SK-N-SH (cell line): ENCODE measurements at regions not wholly inside any gene's neighbourhood (a gene's known extent, or its start where the extent isn't known, plus 50 kb on each side); places are given as distances from the start of the nearest gene placed in this dataset.

Experiments used
- CTCF ChIA-PET: fragments of 300-600, 350-600 bp; formaldehyde crosslinking; extraction: SDS; loops from one replicate; lab custom pipeline; 2021; lab: Yijun Ruan, JAX
- POLR2A ChIA-PET: fragments of 350-600 bp; sonication (Branson Sonifier 250); formaldehyde crosslinking; extraction: SDS; loops from one replicate; lab custom pipeline; 2020; ENCODE audit warnings: antibody characterized with exemption, inconsistent platforms; lab: Yijun Ruan, JAX
- DNase-seq: peaks from one replicate; pipeline ENCODE4 v3.0.0; 2012
- H2AFZ ChIP-seq: fragments of 200-600 bp; sonication (generic); 2 replicates; pipeline ENCODE4 v1.8.1; 2016; ENCODE audit warnings: antibody characterized with exemption, mild to moderate bottlenecking, low read depth
- H3F3A ChIP-seq: fragments of 200-600 bp; sonication (generic); replicated peaks from 2 replicates; pipeline ENCODE3; 2016; ENCODE audit warnings: antibody characterized with exemption, mild to moderate bottlenecking; ENCODE audit not compliant: insufficient read depth
- H3K27ac ChIP-seq, 2 experiments: fragments of 200-500 bp in 1 of 2; fragments of 200-600 bp in 1 of 2; sonication (Bioruptor generic) in 1 of 2; sonication (generic), shearing (Covaris generic) in 1 of 2; 2 replicates each; pipeline versions ENCODE4 v1.5.1 to v1.6.1; 2014 to 2016; ENCODE audit warnings: low read depth in 2 of 2, inconsistent platforms in 1 of 2, low read length in 1 of 2, mild to moderate bottlenecking in 1 of 2, mixed read lengths in 1 of 2
- H3K27me3 ChIP-seq: fragments of 200-600 bp; sonication (generic), shearing (Covaris generic); 2 replicates; pipeline ENCODE4 v1.6.1; 2016; ENCODE audit warnings: mixed run types; ENCODE audit not compliant: insufficient read depth
- H3K36me3 ChIP-seq, 2 experiments: fragments of 200-500 bp in 1 of 2; fragments of 200-600 bp in 1 of 2; sonication (Bioruptor generic) in 1 of 2; sonication (generic) in 1 of 2; replicated peaks in 1 of 2; 2 replicates each; pipeline versions ENCODE3 to v1.5.1; 2014 to 2016; ENCODE audit warnings: low read length in 1 of 2, mild to moderate bottlenecking in 1 of 2; ENCODE audit not compliant: insufficient read depth in 2 of 2, control insufficient read depth in 1 of 2
- H3K4me1 ChIP-seq, 2 experiments: fragments of 200-500 bp in 1 of 2; fragments of 200-600 bp in 1 of 2; sonication (Bioruptor generic) in 1 of 2; sonication (generic), shearing (Covaris generic) in 1 of 2; 2 replicates each; pipeline versions ENCODE4 v1.5.1 to v1.6.1; 2014 to 2016; ENCODE audit warnings: low read depth in 1 of 2, low read length in 1 of 2, mixed run types in 1 of 2; ENCODE audit not compliant: insufficient read depth in 2 of 2, control insufficient read depth in 1 of 2
- H3K4me2 ChIP-seq: fragments of 200-600 bp; sonication (generic), shearing (Covaris generic); 2 replicates; pipeline ENCODE4 v1.6.1; 2017; ENCODE audit warnings: mixed run types
- H3K4me3 ChIP-seq, 2 experiments: fragments of 200-500 bp in 1 of 2; fragments of 200-600 bp in 1 of 2; sonication (Bioruptor generic) in 1 of 2; sonication (generic), shearing (Covaris generic) in 1 of 2; 2 replicates each; pipeline versions ENCODE4 v1.5.1 to v1.8.1; 2014 to 2016; ENCODE audit warnings: low read depth in 2 of 2, inconsistent platforms in 1 of 2, low read length in 1 of 2, mild to moderate bottlenecking in 1 of 2, mixed read lengths in 1 of 2, moderate library complexity in 1 of 2
- H3K79me2 ChIP-seq: fragments of 200-600 bp; sonication (generic); 2 replicates; pipeline ENCODE4 v1.8.1; 2017; ENCODE audit warnings: mild to moderate bottlenecking; ENCODE audit not compliant: insufficient read depth
- H3K9ac ChIP-seq: fragments of 200-600 bp; sonication (generic); 2 replicates; pipeline ENCODE4 v1.6.1; 2017; ENCODE audit warnings: mixed run types
- H3K9me2 ChIP-seq: fragments of 200-600 bp; sonication (generic); 2 replicates; pipeline ENCODE4 v1.6.1; 2017; ENCODE audit warnings: mixed run types
- H3K9me3 ChIP-seq: fragments of 200-600 bp; sonication (generic); 2 replicates; pipeline ENCODE4 v1.6.1; 2017; ENCODE audit warnings: mixed run types, mild to moderate bottlenecking, moderate library complexity
- H4K20me1 ChIP-seq: fragments of 200-600 bp; sonication (generic); 2 replicates; pipeline ENCODE4 v1.6.1; 2017; ENCODE audit warnings: mild to moderate bottlenecking, mixed run types; ENCODE audit not compliant: insufficient read depth
- ELF1 ChIP-seq: IDR thresholded peaks from 2 replicates; pipeline ENCODE4 v1.4.0; 2012
- EP300 ChIP-seq, 2 experiments: IDR thresholded peaks; 2 replicates each; pipeline versions ENCODE4 v1.4.0 to v1.6.1; 2012; ENCODE audit warnings: borderline replicate concordance in 1 of 2, low read depth in 1 of 2, low read length in 1 of 2
- EZH2phosphoT487 ChIP-seq: fragments of 200-600 bp; sonication (generic); IDR thresholded peaks from 2 replicates; pipeline ENCODE4 v1.6.1; 2017; ENCODE audit warnings: low read depth, mixed run types, mild to moderate bottlenecking, antibody characterized with exemption, moderate library complexity, borderline replicate concordance
- FOXJ3 ChIP-seq: sonication (generic); formaldehyde crosslinking; IDR thresholded peaks from 2 replicates; pipeline ENCODE4 v1.5.1; 2020; ENCODE audit warnings: mild to moderate bottlenecking, missing genetic modification reagents
- GABPA ChIP-seq: IDR thresholded peaks from 2 replicates; pipeline ENCODE4 v1.4.0; 2012; ENCODE audit warnings: low read depth, mild to moderate bottlenecking
- JUND ChIP-seq: IDR thresholded peaks from 2 replicates; pipeline ENCODE4 v1.4.0; 2012
- MAX ChIP-seq: IDR thresholded peaks from 2 replicates; pipeline ENCODE4 v1.4.0; 2012; ENCODE audit warnings: low read depth
- MEF2A ChIP-seq: IDR thresholded peaks from 2 replicates; pipeline ENCODE4 v1.4.0; 2012; ENCODE audit warnings: low read depth, borderline replicate concordance
- NFIC ChIP-seq: IDR thresholded peaks from 2 replicates; pipeline ENCODE4 v1.4.0; 2012; ENCODE audit warnings: borderline replicate concordance
- PBX3 ChIP-seq: IDR thresholded peaks from 2 replicates; pipeline ENCODE4; 2012
- RAD21 ChIP-seq: IDR thresholded peaks from 2 replicates; pipeline ENCODE4 v1.6.1; 2012; ENCODE audit warnings: mild to moderate bottlenecking, low read length
- RCOR1 ChIP-seq: fragments of 150-350 bp; IDR thresholded peaks from 2 replicates; pipeline ENCODE4 v1.6.1; 2017; ENCODE audit warnings: antibody characterized with exemption, low read length
- RFX5 ChIP-seq: IDR thresholded peaks from 2 replicates; pipeline ENCODE4 v1.6.1; 2012; ENCODE audit warnings: mild to moderate bottlenecking, improper control_type of control experiment, low read length
- RXRA ChIP-seq: IDR thresholded peaks from 2 replicates; pipeline ENCODE4 v1.4.0; 2012; ENCODE audit warnings: low read depth, mild to moderate bottlenecking, borderline replicate concordance
- SIN3A ChIP-seq: IDR thresholded peaks from 2 replicates; pipeline ENCODE4 v1.6.1; 2012; ENCODE audit warnings: low read depth, mild to moderate bottlenecking, low read length, moderate library complexity, borderline replicate concordance
- TAF1 ChIP-seq: IDR thresholded peaks from 2 replicates; pipeline ENCODE4 v1.6.1; 2012; ENCODE audit warnings: low read depth, mild to moderate bottlenecking, low read length, moderate library complexity, borderline replicate concordance
- TCF12 ChIP-seq: IDR thresholded peaks from 2 replicates; pipeline ENCODE4 v1.4.0; 2012
- TEAD4 ChIP-seq: IDR thresholded peaks from 2 replicates; pipeline ENCODE4 v1.4.0; 2012; ENCODE audit warnings: mild to moderate bottlenecking, borderline replicate concordance; ENCODE audit not compliant: insufficient read depth
- YY1 ChIP-seq: IDR thresholded peaks from 2 replicates; pipeline ENCODE4 v1.4.0; 2012; ENCODE audit warnings: low read depth, mild to moderate bottlenecking
- ZBTB33 ChIP-seq: IDR thresholded peaks from 2 replicates; pipeline ENCODE4 v1.4.0; 2012; ENCODE audit warnings: low read depth, borderline replicate concordance
- WGBS: methylation state at CpG from one replicate; pipeline ENCODE4 v1.1.6; 2017; ENCODE audit warnings: low lambda C conversion rate; 5-methylcytosine and 5-hydroxymethylcytosine counted together

GRCh38 chr9:121568343-121569265 is 69.0 kb upstream of the GGTA1 start (continued):
- TF ChIP-seq PBX3 (peak; percentile 18; the same call in 1 of the 2 replicates), TCF12 (peak; percentile 55; the same call in 1 of the 2 replicates), EP300 (IDR thresholded peaks at IDR 0.05; ENCODE audit: borderline replicate concordance in 1 of 2, low read depth in 1 of 2, low read length in 1 of 2) (no peak; a peak in 1 of 4 replicates), MAX (no peak; the same call in 1 of the 2 replicates), TAF1 (no peak), EZH2phosphoT487 (no peak), GABPA (no peak), RFX5 (no peak), RXRA (no peak), NFIC (peak; percentile 2; the same call in 1 of the 2 replicates), MEF2A (no peak), JUND (no peak), ELF1 (no peak)
- TF ChIP-seq, all 33 proteins: peak for 4

- H3K4me2 ChIP-seq = peak overlapping the region; percentile 99
- H3K4me1 ChIP-seq = peaks cover 26 to 46% of the 10 kb centered on the region in 2 experiments; a peak in 3 of 4 replicates
Observed at GRCh38 chr9:121569266-121569648, 69.6 kb upstream of the GGTA1 start.

More at GRCh38 chr9:121569266-121569648, 69.6 kb upstream of the GGTA1 start:
- Histone ChIP-seq H3K27me3 (no peaks in the 10 kb centered on the region), H3K9me3 (no peaks in the 10 kb centered on the region), H3K9ac (0 out of 2 replicates have a peak overlapping the region, but pooled peaks have one; percentile 76), H3F3A (peaks cover 23% of the 10 kb centered on the region), H2AFZ (no peak overlapping the region), H3K79me2 (peaks cover 22% of the 10 kb centered on the region; the same call in 1 of the 2 replicates), H3K27ac (peak overlapping the region; percentile 92 to 97; a peak in 3 of 4 replicates), H3K36me3 (no peaks in the 10 kb centered on the region), H4K20me1 (no peaks in the 10 kb centered on the region), H3K9me2 (no peaks in the 10 kb centered on the region), H3K4me3 (no peak overlapping the region; a peak in 1 of 4 replicates)
- TF ChIP-seq TEAD4 = no peak
- TF ChIP-seq SIN3A = no peak
- no peak for TF ChIP-seq FOXJ3 (CRISPR knock-in tag)
- no peak for TF ChIP-seq ZBTB33
- TF ChIP-seq RAD21 = no peak
- TF ChIP-seq JUND = no peak
- no peak for TF ChIP-seq RCOR1
- no peak for TF ChIP-seq YY1
- TF ChIP-seq TCF12 = no peak
- WGBS = 62% methylated on average over 3 of the region's 3 CpGs
- POLR2A ChIA-PET = no interaction called here
- CTCF ChIA-PET = interaction anchor here (1.4 to 4.4 kb wide), 4 partner anchors 8 to 150 kb away, joined by 3 to 30 read pairs (median 14); no protein-coding TSS in a partner anchor
- DNase-seq = no peak
